Fibroblast of skin of back (primary cell): ENCODE measurements at regions not wholly inside any gene's neighbourhood (a gene's known extent, or its start where the extent isn't known, plus 50 kb on each side); places are given as distances from the start of the nearest gene placed in this dataset.
"Not testable (repeated sequence)": the region's sequence is repeated elsewhere in the genome, so short reads cannot be mapped to it uniquely, and the experiment has no call there.

ENCODE experiments used
- DNase-seq: peaks from one replicate; pipeline ENCODE4 v3.0.0-alpha.2; 2013

GRCh38 chr12:33834672-33835071, 187.6 kb upstream of the ALG10 start:
- no peak for DNase-seq

DNA sequence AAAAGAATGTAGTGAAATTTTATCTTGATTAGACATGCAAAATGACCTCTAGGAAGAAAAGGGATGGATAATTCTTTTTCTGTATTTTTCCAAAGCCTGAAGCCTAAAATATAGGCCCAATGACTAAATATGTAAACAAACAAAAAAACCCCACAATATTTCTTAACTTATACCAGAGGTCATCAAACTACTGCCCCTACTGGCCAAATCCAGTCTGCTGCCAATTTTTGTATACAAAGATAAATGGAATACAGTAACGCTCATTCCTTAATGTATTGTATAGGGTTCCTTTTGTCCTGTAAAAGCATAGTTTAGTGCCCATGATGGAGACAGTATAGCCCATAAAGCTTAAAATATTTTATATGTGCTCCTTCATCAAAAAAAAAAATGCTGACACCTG, 145.7 kb upstream of the ALG10 start:
- DNase-seq: no peak

- DNase-seq: no peak
These were observed 129.9 kb upstream of the ALG10 start for GRCh38 chr12:33892425-33892824.

DNA sequence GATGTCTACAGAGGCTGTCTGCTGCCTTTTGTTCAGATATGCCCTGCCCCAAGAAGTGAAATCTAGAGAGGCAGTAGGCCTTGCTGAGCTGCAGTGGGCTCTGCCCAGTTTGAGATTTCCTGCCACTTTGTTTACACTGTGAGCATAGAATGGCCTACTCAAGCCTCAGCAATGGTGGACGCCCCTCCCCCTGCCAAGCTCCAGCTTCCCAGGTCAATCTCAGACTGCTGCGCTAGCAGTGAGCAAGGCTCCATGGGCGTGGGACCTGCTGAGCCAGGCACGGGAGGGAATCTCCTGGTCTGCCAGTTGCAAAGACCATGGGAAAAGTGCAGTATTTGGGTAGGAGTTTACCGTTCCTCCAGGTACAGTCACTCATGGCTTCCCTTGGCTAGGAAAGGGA, 101.8 kb upstream of the ALG10 start:
- not testable (repeated sequence) for DNase-seq

DNA sequence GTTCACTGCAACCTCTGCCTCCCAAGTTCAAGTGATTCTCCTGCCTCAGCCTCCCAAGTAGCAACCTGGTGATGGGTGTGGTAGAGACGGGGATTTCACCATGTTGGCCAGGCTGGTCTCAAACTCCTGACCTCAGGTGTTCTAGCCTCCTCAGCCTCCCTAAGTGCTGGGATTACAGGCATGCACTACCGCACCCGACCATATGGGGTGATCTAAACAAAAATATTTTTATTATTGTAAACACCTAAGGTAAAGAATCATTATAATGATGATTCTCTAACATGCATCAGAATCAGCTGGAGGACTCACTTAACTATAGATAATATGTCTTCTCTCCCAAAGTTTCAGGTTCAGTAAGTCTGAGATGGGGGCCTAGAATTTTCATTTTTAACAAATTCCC, 96.2 kb upstream of the ALG10 start:
- no peak for DNase-seq

- DNase-seq: not testable (repeated sequence)
These were observed 84.6 kb upstream of the ALG10 start for GRCh38 chr12:33937669-33938068.

GRCh38 chr12:33942172-33942571, 80.1 kb upstream of the ALG10 start:
- no peak for DNase-seq

DNA sequence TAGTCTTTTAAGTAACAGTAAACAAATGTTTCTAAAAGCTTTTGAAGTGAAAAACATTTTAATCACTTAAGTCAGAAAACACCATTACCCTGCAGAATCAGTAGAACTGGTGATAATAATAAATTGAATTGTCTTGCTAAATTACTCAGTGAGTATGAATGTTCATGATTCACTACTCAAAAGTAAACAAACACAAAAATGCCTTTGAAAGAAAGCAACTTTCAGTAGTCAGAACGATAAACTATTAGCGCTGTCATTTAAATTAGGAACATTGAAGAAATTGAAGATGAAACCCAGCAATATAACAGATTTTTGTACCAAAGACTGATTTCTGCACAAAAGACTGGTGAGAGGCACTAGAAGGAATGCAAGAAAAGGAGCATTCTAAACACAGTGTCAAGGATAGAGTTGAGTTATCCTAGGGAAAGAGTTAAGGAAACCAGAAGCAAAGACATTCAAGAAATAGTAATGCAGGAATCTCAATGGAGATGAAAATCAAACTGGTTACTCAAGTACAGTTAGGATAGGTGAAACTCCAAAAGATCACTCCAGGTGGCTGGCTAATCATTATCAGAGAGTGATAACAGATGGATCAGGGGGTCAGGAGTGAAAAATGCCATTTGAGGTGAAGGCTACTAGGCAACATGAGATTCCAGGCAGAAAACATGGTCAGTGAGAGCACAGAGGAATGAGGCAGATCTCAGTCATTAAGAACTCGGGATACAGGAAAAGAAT, 77.4 kb upstream of the ALG10 start:
- no peak for DNase-seq

- no peak for DNase-seq
These were observed 76.9 kb upstream of the ALG10 start for GRCh38 chr12:33945438-33945784.

GRCh38 chr12:33966219-33966618, 56.1 kb upstream of the ALG10 start:
- DNase-seq: not testable (repeated sequence)

DNA sequence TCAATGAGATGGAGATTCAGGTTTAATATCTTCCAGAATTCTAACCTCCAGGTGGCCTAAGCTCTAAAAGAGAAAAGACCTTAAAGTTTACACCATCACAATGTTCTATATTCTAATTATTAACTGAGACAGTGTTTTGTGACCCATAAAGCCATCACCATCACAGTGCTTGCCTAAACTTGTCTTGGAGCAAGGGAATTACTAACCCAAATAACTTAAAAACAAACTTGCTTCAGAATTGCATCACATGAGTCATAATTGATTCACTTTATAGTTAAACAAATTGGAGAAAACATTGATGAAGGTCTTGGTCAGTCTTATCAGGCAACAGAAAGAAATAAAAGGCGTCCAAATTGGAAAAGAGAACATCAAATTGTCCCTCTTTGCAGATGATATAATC, 54.5 kb upstream of the ALG10 start:
- no peak for DNase-seq
